GM12873 (cell line): ENCODE measurements at regions not wholly inside any gene's neighbourhood (a gene's known extent, or its start where the extent isn't known, plus 50 kb on each side); places are given as distances from the start of the nearest gene placed in this dataset.

Experiments
- TF ChIP-seq, protein P1 (sequence below): IDR thresholded peaks from 2 replicates; pipeline ENCODE4 v1.5.1; 2012; ENCODE audit warnings: low read depth, mild to moderate bottlenecking, moderate library complexity, low read length, control low read depth; ENCODE audit not compliant: insufficient read depth; ENCODE audit errors: missing control alignments

GRCh38 chr2:48207851-48208250 lies 106.6 kb upstream of the FOXN2 start:
- TF ChIP-seq, protein P1, sequence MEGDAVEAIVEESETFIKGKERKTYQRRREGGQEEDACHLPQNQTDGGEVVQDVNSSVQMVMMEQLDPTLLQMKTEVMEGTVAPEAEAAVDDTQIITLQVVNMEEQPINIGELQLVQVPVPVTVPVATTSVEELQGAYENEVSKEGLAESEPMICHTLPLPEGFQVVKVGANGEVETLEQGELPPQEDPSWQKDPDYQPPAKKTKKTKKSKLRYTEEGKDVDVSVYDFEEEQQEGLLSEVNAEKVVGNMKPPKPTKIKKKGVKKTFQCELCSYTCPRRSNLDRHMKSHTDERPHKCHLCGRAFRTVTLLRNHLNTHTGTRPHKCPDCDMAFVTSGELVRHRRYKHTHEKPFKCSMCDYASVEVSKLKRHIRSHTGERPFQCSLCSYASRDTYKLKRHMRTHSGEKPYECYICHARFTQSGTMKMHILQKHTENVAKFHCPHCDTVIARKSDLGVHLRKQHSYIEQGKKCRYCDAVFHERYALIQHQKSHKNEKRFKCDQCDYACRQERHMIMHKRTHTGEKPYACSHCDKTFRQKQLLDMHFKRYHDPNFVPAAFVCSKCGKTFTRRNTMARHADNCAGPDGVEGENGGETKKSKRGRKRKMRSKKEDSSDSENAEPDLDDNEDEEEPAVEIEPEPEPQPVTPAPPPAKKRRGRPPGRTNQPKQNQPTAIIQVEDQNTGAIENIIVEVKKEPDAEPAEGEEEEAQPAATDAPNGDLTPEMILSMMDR = no peak

- TF ChIP-seq, protein P1 = no peak
Measured at GRCh38 chr2:48209214-48209885, 105.1 kb upstream of the FOXN2 start.

DNA sequence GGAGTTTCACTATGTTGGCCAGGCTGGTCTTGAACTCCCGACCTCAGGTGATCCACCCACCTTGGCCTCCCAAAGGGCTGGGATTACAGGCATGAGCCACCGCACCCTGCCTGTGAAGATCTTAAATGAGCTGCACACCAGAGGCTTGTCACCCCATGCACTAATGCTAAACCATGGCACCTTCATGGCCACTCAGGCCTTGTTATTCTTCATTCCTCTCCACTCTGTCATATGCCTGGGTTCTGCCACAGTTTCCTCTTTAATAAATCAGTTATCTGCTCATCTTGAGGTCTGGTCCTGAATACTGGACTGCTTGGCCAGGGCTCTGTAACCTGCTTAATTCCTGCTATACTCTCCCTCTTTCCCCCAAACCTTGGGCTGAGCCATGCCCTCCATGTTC lies 104.3 kb upstream of the FOXN2 start:
- TF ChIP-seq, protein P1 = no peak

DNA sequence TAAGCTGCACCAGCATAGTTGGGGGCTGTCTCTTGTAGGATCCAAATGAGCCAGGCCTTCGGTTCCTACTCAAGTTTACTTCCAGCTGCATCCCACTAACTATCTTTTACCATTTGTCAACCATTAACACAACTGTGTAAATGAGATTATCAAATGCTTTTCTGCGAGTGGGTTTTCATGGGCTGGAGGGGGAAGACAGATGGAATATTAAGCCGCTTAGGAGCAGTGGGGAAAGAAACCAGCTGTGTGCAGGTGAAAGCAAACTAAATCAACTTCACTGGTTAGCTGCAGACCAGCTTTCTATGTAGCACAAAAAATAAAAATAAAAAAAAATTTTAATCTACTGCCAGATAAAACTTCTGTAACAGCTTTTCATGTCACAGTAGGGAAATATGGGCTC lies 100.8 kb upstream of the FOXN2 start:
- TF ChIP-seq, protein P1 = no peak

- TF ChIP-seq, protein P1 = no peak
Measured at GRCh38 chr2:48218169-48218568, 96.3 kb upstream of the FOXN2 start.

DNA sequence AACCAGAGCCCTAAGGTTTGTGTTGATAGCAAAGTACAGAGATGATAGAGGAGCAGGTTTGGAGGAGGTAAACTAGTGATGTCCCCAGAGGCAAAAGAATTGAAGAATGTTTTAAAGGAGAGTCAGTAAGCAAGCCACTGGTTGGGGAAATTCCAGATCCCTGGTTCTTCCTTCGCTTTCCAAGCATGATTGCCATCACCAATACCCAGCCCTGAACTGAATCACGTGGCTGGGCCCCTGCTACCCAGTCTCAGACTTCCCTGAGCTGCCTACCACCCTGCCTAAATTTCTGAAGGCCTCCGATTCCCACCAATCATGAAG lies 95.3 kb upstream of the FOXN2 start:
- TF ChIP-seq, protein P1 = no peak

GRCh38 chr2:48219555-48220436 lies 94.7 kb upstream of the FOXN2 start:
- TF ChIP-seq, protein P1 = no peak
